GM21367 (cell line): ENCODE measurements at regions not wholly inside any gene's neighbourhood (a gene's known extent, or its start where the extent isn't known, plus 50 kb on each side); places are given as distances from the start of the nearest gene placed in this dataset.

Experiments used
- ATAC-seq: cut with Tn5 transposase; IDR thresholded peaks from one replicate; pipeline ENCODE4 v1.9.1; 2021; ENCODE audit not compliant: unreplicated experiment

DNA sequence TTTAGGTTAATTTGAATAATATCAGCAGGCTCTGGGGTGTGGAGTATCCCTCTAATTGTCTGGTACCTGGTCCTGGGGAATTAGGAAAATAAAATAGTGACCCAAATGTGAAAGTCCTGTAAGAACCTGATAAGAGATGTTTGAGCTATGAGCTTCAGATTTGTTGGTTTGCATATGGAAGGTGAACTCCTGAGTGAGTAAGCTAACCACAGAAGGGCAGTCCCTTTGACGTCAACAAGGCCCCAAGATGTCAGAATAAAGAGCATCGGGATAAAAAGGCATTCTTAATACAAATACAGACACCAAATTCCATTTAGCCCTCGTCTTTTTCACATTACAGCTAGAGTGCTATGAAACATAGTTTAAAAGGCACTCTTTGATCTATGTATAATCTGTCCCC lies 1366.3 kb upstream of the TMEFF2 start:
- no peak for ATAC-seq

DNA sequence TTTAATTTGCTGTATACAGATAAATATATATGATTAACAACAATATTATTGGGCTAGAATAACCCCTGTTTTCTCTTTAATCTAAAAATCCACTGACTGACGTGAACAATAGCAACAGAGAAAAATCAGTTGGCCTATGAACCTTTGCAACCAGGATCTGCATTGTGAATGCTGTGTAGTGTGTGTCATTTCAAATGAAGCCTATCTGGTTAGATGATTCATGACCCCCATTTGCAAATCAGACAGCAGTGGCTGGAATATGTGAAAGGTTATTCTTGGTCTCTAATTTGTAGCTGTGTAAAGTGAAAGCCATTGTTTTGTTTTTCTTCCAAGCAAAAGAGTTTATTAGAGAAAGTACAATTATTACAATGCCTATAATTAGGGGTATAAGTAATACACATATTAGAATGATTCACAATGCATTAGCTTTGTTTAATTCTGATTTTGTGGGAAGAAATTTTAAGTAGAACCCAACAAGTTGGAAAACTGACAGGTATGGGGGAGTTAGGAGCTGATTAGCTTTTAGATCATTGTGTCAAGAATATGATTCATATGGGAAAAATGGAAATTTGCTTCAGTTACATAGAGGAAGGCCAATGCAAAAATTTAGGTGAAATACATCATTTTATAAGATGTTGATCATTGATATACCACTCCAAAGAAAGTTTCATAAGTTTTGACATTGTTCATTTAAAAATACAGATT lies 1362.2 kb upstream of the TMEFF2 start:
- no peak for ATAC-seq

GRCh38 chr2:193549661-193550060 lies 1354.9 kb upstream of the TMEFF2 start:
- no peak for ATAC-seq

DNA sequence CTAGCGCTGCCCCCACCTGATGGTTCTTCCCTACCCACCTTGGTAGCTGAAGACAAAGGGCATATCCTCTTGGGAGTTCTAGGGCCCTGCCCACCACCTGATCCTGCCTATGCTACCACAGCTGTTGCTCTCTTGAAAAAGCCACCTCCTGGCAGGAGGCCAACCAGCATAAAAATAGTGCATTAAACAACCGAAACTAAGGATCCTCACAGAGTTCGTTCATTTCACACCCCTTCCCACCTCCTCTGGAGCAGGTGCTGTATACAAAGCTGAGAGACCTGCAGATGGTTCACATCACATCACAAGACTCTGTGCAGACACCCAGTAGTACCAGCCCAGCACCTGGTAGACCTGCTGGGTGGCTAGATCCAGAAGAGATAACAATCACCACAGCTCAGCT lies 1348.0 kb upstream of the TMEFF2 start:
- ATAC-seq = no peak

DNA sequence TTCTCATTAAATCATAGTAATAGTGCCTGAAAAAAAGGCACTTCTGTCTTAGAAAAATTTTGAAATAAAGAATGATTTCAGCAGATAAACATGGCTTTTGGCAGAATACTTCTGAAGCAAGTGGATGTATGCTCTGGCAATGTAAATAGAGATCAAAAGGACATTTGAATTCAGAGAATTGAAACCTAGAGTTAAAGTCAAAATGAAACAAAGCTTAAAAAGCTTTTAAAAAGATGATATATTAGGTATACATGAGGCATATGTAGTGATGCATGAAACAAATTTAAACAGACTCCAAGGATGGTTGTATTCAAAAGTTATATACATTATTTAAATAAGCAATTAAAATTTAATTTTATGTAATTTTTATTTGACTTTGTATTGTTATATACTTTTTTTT lies 1344.5 kb upstream of the TMEFF2 start:
- ATAC-seq = peak; percentile 81

- no peak for ATAC-seq
These were observed 1343.3 kb upstream of the TMEFF2 start for GRCh38 chr2:193538061-193538460.

GRCh38 chr2:193537531-193537930 lies 1342.8 kb upstream of the TMEFF2 start:
- no peak for ATAC-seq

- no peak for ATAC-seq
These were observed 1333.7 kb upstream of the TMEFF2 start for GRCh38 chr2:193528458-193528857.

- ATAC-seq = no peak
These were observed 1332.4 kb upstream of the TMEFF2 start for GRCh38 chr2:193527146-193527545.

GRCh38 chr2:193523662-193524061 lies 1328.9 kb upstream of the TMEFF2 start:
- ATAC-seq = no peak

- ATAC-seq = no peak
These were observed 1326.8 kb upstream of the TMEFF2 start for GRCh38 chr2:193521523-193521922.

- no peak for ATAC-seq
These were observed 1326.2 kb upstream of the TMEFF2 start for GRCh38 chr2:193520709-193521458.

- ATAC-seq = no peak
These were observed 1323.5 kb upstream of the TMEFF2 start for GRCh38 chr2:193518041-193518817.

GRCh38 chr2:193517615-193518014 lies 1322.9 kb upstream of the TMEFF2 start:
- no peak for ATAC-seq

DNA sequence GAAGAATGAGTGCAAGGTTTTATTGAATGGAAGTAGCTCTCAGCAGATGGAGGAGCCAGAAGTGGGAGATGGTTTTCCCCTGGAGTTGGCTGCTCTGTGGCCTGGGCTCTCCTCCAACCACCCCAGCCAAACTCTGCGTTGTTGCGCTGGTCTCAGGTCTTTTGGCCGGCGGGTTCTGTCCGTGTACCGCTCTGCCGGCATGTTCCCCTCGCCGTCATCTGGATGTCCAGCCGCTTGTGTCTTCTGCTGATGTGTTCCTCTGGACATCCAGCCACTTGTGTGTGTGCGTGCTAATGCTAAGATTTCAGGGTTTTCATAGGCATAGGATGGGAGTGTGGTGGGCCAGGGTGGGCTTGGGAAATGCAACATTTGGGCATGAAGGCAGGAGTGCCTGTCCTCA lies 1311.3 kb upstream of the TMEFF2 start:
- ATAC-seq = no peak

- no peak for ATAC-seq
These were observed 1310.9 kb upstream of the TMEFF2 start for GRCh38 chr2:193505620-193506019.

- no peak for ATAC-seq
These were observed 1307.8 kb upstream of the TMEFF2 start for GRCh38 chr2:193502363-193503035.

DNA sequence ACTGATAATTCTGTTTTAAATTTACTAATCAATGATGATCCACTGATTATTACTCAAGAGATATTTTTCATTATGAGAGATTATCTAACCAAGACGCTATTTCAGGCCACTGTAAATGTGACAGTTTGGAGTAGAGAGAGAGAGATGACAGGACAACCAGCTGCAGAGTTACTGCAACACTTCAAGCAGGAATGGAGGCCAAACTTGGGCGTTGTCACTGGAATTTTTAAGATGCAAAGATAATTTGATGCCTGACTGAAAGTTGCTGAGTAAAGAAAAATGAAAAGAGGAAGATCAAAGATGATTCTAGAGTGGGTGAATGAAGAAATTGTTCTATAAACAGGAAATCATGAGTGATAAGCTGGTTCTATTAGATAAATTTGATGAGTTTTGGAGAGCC lies 1302.1 kb upstream of the TMEFF2 start:
- no peak for ATAC-seq

DNA sequence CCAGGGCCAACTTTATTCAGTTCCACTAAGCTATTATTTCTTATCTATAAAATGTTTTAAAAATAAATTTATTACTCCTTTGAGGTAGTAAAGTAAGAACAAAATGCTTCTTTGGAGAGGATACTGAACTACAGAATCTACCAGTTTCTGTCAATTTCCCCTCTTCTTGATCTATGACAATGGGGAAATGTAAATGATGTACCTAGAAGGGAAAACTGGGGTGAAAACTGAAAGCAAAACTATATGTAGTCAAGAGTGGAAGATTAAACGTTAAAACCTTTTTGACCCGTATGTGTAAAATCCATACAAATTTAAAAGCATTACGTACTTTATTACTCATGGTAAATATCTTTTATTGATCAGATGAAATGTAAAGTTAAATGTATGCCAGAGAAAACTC lies 1287.8 kb upstream of the TMEFF2 start:
- ATAC-seq = peak; percentile 93

GRCh38 chr2:193480187-193480586 lies 1285.5 kb upstream of the TMEFF2 start:
- ATAC-seq = no peak

DNA sequence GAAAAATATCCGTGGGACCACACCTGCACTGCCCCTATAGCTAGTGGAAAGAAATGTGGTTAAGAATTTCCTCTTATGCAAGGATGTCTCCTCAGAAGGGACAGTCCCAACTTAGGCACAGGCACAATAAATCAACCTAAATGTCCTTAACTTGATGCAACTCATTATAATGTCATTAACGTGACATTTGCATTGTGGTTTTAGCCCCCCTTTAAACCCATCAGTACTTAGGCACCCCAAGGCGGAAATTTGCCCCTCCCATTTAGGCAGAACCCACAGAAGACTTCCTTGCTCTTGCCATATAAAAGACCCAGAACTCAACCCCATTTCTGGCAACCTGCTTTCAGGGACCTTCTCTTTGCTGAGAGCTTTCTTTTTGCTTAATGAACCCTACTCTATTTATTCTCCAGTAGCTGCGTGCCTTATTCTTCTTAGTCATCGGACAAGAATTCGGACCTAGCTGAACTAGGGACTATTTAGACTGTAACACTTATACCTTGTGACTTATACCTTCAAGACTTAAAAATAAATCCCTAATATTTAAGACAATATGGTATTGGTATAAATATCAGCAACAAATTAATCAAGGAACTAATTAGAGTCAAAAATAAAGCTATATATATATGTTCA lies 1281.6 kb upstream of the TMEFF2 start:
- peak; percentile 52 for ATAC-seq
